HG03103 (cell line): ENCODE measurements at regions not wholly inside any gene's neighbourhood (a gene's known extent, or its start where the extent isn't known, plus 50 kb on each side); places are given as distances from the start of the nearest gene placed in this dataset.

Experiments
- ATAC-seq: cut with Tn5 transposase; IDR thresholded peaks from one replicate; pipeline ENCODE4 v1.9.1; 2021; ENCODE audit warnings: low read depth; ENCODE audit not compliant: unreplicated experiment

GRCh38 chr16:51707666-51708065 is 556.6 kb upstream of the SALL1 start:
- no peak for ATAC-seq

- no peak for ATAC-seq
Observed at GRCh38 chr16:51705142-51705541, 554.1 kb upstream of the SALL1 start.

GRCh38 chr16:51701025-51701424 is 550.0 kb upstream of the SALL1 start:
- ATAC-seq, result no peak

GRCh38 chr16:51699686-51700396 is 548.8 kb upstream of the SALL1 start:
- no peak for ATAC-seq

- ATAC-seq, result no peak
Observed at GRCh38 chr16:51698647-51699046, 547.6 kb upstream of the SALL1 start.

- ATAC-seq, result no peak
Observed at GRCh38 chr16:51697454-51697853, 546.4 kb upstream of the SALL1 start.

GRCh38 chr16:51696376-51696775 is 545.3 kb upstream of the SALL1 start:
- no peak for ATAC-seq

- ATAC-seq, result no peak
Observed at GRCh38 chr16:51691109-51691508, 540.0 kb upstream of the SALL1 start.

- no peak for ATAC-seq
Observed at GRCh38 chr16:51685498-51685897, 534.4 kb upstream of the SALL1 start.

GRCh38 chr16:51683882-51684281 is 532.8 kb upstream of the SALL1 start:
- no peak for ATAC-seq

GRCh38 chr16:51682905-51683304 is 531.8 kb upstream of the SALL1 start:
- no peak for ATAC-seq

- ATAC-seq, result no peak
Observed at GRCh38 chr16:51674615-51675014, 523.5 kb upstream of the SALL1 start.

- ATAC-seq, result no peak
Observed at GRCh38 chr16:51670527-51670926, 519.5 kb upstream of the SALL1 start.

- ATAC-seq, result no peak
Observed at GRCh38 chr16:51666821-51667220, 515.8 kb upstream of the SALL1 start.

- no peak for ATAC-seq
Observed at GRCh38 chr16:51666074-51666473, 515.0 kb upstream of the SALL1 start.

GRCh38 chr16:51665436-51665998 is 514.4 kb upstream of the SALL1 start:
- ATAC-seq, result no peak

- ATAC-seq, result no peak
Observed at GRCh38 chr16:51658531-51658930, 507.5 kb upstream of the SALL1 start.

- ATAC-seq, result no peak
Observed at GRCh38 chr16:51657848-51658247, 506.8 kb upstream of the SALL1 start.

- ATAC-seq, result no peak
Observed at GRCh38 chr16:51655249-51655648, 504.2 kb upstream of the SALL1 start.

- no peak for ATAC-seq
Observed at GRCh38 chr16:51651061-51651466, 500.0 kb upstream of the SALL1 start.

GRCh38 chr16:51649631-51650030 is 498.6 kb upstream of the SALL1 start:
- no peak for ATAC-seq

GRCh38 chr16:51648526-51648925 is 497.5 kb upstream of the SALL1 start:
- no peak for ATAC-seq
